ENCODE measurements at regions not wholly inside any gene's neighbourhood (a gene's known extent, or its start where the extent isn't known, plus 50 kb on each side); places are given as distances from the start of the nearest gene placed in this dataset.

- no peak overlapping the region for H3K27ac Mint-ChIP-seq
- no peak for TF ChIP-seq CTCF (IDR thresholded peaks at IDR 0.05)
- ATAC-seq (ENCODE audit: low read depth) (no peak), DNase-seq (no peak)
- CTCF ChIA-PET, result interaction anchor here (0.7 kb wide), 1 partner anchor 59 kb away, joined by 3 read pairs; no protein-coding TSS in a partner anchor
- no peaks in the 10 kb centered on the region for H3K4me1 Mint-ChIP-seq
- intact Hi-C loops (cut with micrococcal nuclease), result no loop called here
- H3K4me3 Mint-ChIP-seq, result no peak overlapping the region
- POLR2A ChIA-PET, result no interaction called here
- no peaks in the 10 kb centered on the region for H3K9me3 Mint-ChIP-seq
- no peaks in the 10 kb centered on the region for H3K36me3 Mint-ChIP-seq (ENCODE audit: low read depth)
- peaks cover 14% of the 10 kb centered on the region for H3K27me3 Mint-ChIP-seq
These were observed 94.7 kb downstream of the YTHDF1 start for GRCh38 chr20:63121246-63121645.

- no peak for ATAC-seq (ENCODE audit: low read depth)
- no peaks in the 10 kb centered on the region for H3K9me3 Mint-ChIP-seq
- intact Hi-C loops (cut with micrococcal nuclease), result no loop called here
- no peak overlapping the region for H3K27ac Mint-ChIP-seq
- no peak for DNase-seq
- no peak for TF ChIP-seq CTCF (IDR thresholded peaks at IDR 0.05)
- no peaks in the 10 kb centered on the region for H3K4me1 Mint-ChIP-seq
- POLR2A ChIA-PET, result no interaction called here
- CTCF ChIA-PET, result no interaction called here
- no peaks in the 10 kb centered on the region for H3K36me3 Mint-ChIP-seq (ENCODE audit: low read depth)
- no peak overlapping the region for H3K4me3 Mint-ChIP-seq
- peaks cover 18% of the 10 kb centered on the region for H3K27me3 Mint-ChIP-seq
These were observed 95.2 kb downstream of the YTHDF1 start for GRCh38 chr20:63120808-63121090.

GRCh38 chr20:63119963-63120807 lies 95.7 kb downstream of the YTHDF1 start:
- no peak for TF ChIP-seq CTCF (IDR thresholded peaks at IDR 0.05)
- no peak for ATAC-seq (ENCODE audit: low read depth)
- no peak overlapping the region for H3K4me3 Mint-ChIP-seq
- no peak overlapping the region for H3K27ac Mint-ChIP-seq
- ChIA-PET CTCF (no interaction called here), POLR2A (no interaction called here)
- no peaks in the 10 kb centered on the region for H3K9me3 Mint-ChIP-seq
- H3K27me3 Mint-ChIP-seq, result peaks cover 23% of the 10 kb centered on the region
- intact Hi-C loops (cut with micrococcal nuclease), result no loop called here
- H3K4me1 Mint-ChIP-seq, result no peaks in the 10 kb centered on the region
- DNase-seq, result no peak
- no peaks in the 10 kb centered on the region for H3K36me3 Mint-ChIP-seq (ENCODE audit: low read depth)

GRCh38 chr20:63119121-63119962 lies 96.6 kb downstream of the YTHDF1 start:
- ATAC-seq (ENCODE audit: low read depth) (no peak), DNase-seq (no peak)
- TF ChIP-seq CTCF (IDR thresholded peaks at IDR 0.05), result no peak
- Mint-ChIP-seq H3K9me3 (no peaks in the 10 kb centered on the region), H3K4me1 (no peaks in the 10 kb centered on the region), H3K4me3 (no peak overlapping the region), H3K36me3 (ENCODE audit: low read depth) (no peaks in the 10 kb centered on the region), H3K27ac (no peak overlapping the region), H3K27me3 (peaks cover 31% of the 10 kb centered on the region)
- intact Hi-C loops (cut with micrococcal nuclease), result no loop called here
- ChIA-PET POLR2A (no interaction called here), CTCF (no interaction called here)

- ChIA-PET POLR2A (no interaction called here), CTCF (no interaction called here)
- DNase-seq (no peak), ATAC-seq (ENCODE audit: low read depth) (no peak)
- intact Hi-C loops (cut with micrococcal nuclease), result no loop called here
- no peak overlapping the region for H3K27ac Mint-ChIP-seq
- H3K27me3 Mint-ChIP-seq, result peaks cover 34% of the 10 kb centered on the region
- no peak overlapping the region for H3K4me3 Mint-ChIP-seq
- TF ChIP-seq CTCF (IDR thresholded peaks at IDR 0.05), result no peak
- H3K36me3 Mint-ChIP-seq (ENCODE audit: low read depth), result no peaks in the 10 kb centered on the region
- no peaks in the 10 kb centered on the region for H3K4me1 Mint-ChIP-seq
- no peaks in the 10 kb centered on the region for H3K9me3 Mint-ChIP-seq
These were observed 97.4 kb downstream of the YTHDF1 start for GRCh38 chr20:63118303-63119120.
